ENCODE measurements at regions not wholly inside any gene's neighbourhood (a gene's known extent, or its start where the extent isn't known, plus 50 kb on each side); places are given as distances from the start of the nearest gene placed in this dataset.

GRCh38 chr6:170099387-170099786 is 191.5 kb downstream of the DLL1 start:
- Histone ChIP-seq H4K20me1 (ENCODE audit: insufficient read depth, low read length) (no peaks in the 10 kb centered on the region), H3K36me3 (ENCODE audit: insufficient read depth, low read length) (no peaks in the 10 kb centered on the region), H2AFZ (ENCODE audit: low read length) (no peak overlapping the region), H3K79me2 (ENCODE audit: insufficient read depth, low read length) (no peaks in the 10 kb centered on the region), H3K4me2 (ENCODE audit: insufficient read depth, low read length) (no peak overlapping the region), H3K9me3 (ENCODE audit: low read depth, low read length) (no peaks in the 10 kb centered on the region), H3K4me3 (ENCODE audit: insufficient read depth, low read length) (no peak overlapping the region), H3K27me3 (ENCODE audit: insufficient read depth, low read length) (no peaks in the 10 kb centered on the region), H3K4me1 (ENCODE audit: insufficient read depth, low read length) (no peaks in the 10 kb centered on the region), H3K27ac (ENCODE audit: low read depth, low read length) (no peak overlapping the region)
- peak; percentile 56 for DNase-seq (ENCODE audit: insufficient read length, low spot score, missing footprints)
- TF ChIP-seq CTCF (IDR thresholded peaks at IDR 0.05; ENCODE audit: extremely low read depth, low read depth, low read length), result no peak

GRCh38 chr6:170098428-170099170 is 192.3 kb downstream of the DLL1 start:
- H3K4me3 ChIP-seq (ENCODE audit: insufficient read depth, low read length), result no peak overlapping the region
- H2AFZ ChIP-seq (ENCODE audit: low read length), result no peak overlapping the region
- no peaks in the 10 kb centered on the region for H3K36me3 ChIP-seq (ENCODE audit: insufficient read depth, low read length)
- no peaks in the 10 kb centered on the region for H3K27me3 ChIP-seq (ENCODE audit: insufficient read depth, low read length)
- no peak overlapping the region for H3K27ac ChIP-seq (ENCODE audit: low read depth, low read length)
- H3K4me1 ChIP-seq (ENCODE audit: insufficient read depth, low read length), result no peaks in the 10 kb centered on the region
- H3K4me2 ChIP-seq (ENCODE audit: insufficient read depth, low read length), result no peak overlapping the region
- no peak for TF ChIP-seq CTCF (IDR thresholded peaks at IDR 0.05; ENCODE audit: extremely low read depth, low read depth, low read length)
- H3K79me2 ChIP-seq (ENCODE audit: insufficient read depth, low read length), result no peaks in the 10 kb centered on the region
- no peaks in the 10 kb centered on the region for H3K9me3 ChIP-seq (ENCODE audit: low read depth, low read length)
- peak; percentile 45 for DNase-seq (ENCODE audit: insufficient read length, low spot score, missing footprints)
- H4K20me1 ChIP-seq (ENCODE audit: insufficient read depth, low read length), result no peaks in the 10 kb centered on the region

- Histone ChIP-seq H3K4me3 (ENCODE audit: insufficient read depth, low read length) (no peak overlapping the region), H3K4me2 (ENCODE audit: insufficient read depth, low read length) (no peak overlapping the region), H4K20me1 (ENCODE audit: insufficient read depth, low read length) (no peaks in the 10 kb centered on the region), H3K9me3 (ENCODE audit: low read depth, low read length) (no peaks in the 10 kb centered on the region), H2AFZ (ENCODE audit: low read length) (no peak overlapping the region), H3K36me3 (ENCODE audit: insufficient read depth, low read length) (no peaks in the 10 kb centered on the region), H3K79me2 (ENCODE audit: insufficient read depth, low read length) (no peaks in the 10 kb centered on the region), H3K4me1 (ENCODE audit: insufficient read depth, low read length) (no peaks in the 10 kb centered on the region), H3K27me3 (ENCODE audit: insufficient read depth, low read length) (no peaks in the 10 kb centered on the region), H3K27ac (ENCODE audit: low read depth, low read length) (no peak overlapping the region)
- peak; percentile 43 for DNase-seq (ENCODE audit: insufficient read length, low spot score, missing footprints)
- TF ChIP-seq CTCF (IDR thresholded peaks at IDR 0.05; ENCODE audit: extremely low read depth, low read depth, low read length), result no peak
Observed at GRCh38 chr6:170097505-170098427, 193.1 kb downstream of the DLL1 start.

All from osteoblast (primary cell).